DOHH2 (cell line): ENCODE measurements at regions not wholly inside any gene's neighbourhood (a gene's known extent, or its start where the extent isn't known, plus 50 kb on each side); places are given as distances from the start of the nearest gene placed in this dataset.

Experiments used
- H3F3A ChIP-seq: fragments of 200-600 bp; sonication (generic), shearing (Covaris generic); 2 replicates; pipeline ENCODE4 v1.6.0; 2016; ENCODE audit warnings: antibody characterized with exemption, mild to moderate bottlenecking; ENCODE audit not compliant: control insufficient read depth, insufficient read depth
- H3K27ac ChIP-seq: fragments of 200-600 bp; sonication (generic); 2 replicates; pipeline ENCODE4 v1.5.1; 2014; ENCODE audit warnings: low read depth, mild to moderate bottlenecking, low read length, moderate library complexity
- H3K27me3 ChIP-seq: fragments of 200-600 bp; sonication (generic); 2 replicates; pipeline ENCODE4 v1.6.1; 2014; ENCODE audit warnings: mild to moderate bottlenecking, low read length, mixed read lengths; ENCODE audit not compliant: control insufficient read depth
- H3K36me3 ChIP-seq: fragments of 200-600 bp; sonication (generic); 2 replicates; pipeline ENCODE4 v1.6.1; 2014; ENCODE audit warnings: mild to moderate bottlenecking, low read length, moderate library complexity, mixed read lengths; ENCODE audit not compliant: control insufficient read depth
- H3K4me1 ChIP-seq: fragments of 200-600 bp; sonication (generic); 2 replicates; pipeline ENCODE4 v1.6.1; 2014; ENCODE audit warnings: mild to moderate bottlenecking, low read length, mixed read lengths; ENCODE audit not compliant: control insufficient read depth
- H3K4me2 ChIP-seq: fragments of 200-600 bp; sonication (generic); 2 replicates; pipeline ENCODE4 v1.6.0; 2014; ENCODE audit warnings: mild to moderate bottlenecking, low read length, moderate library complexity
- H3K4me3 ChIP-seq: fragments of 200-600 bp; sonication (generic); 2 replicates; pipeline ENCODE4 v1.5.1; 2014; ENCODE audit warnings: mild to moderate bottlenecking, low read length, mixed read lengths
- H3K79me2 ChIP-seq: fragments of 200-600 bp; sonication (generic); 2 replicates; pipeline ENCODE4 v1.6.1; 2014; ENCODE audit warnings: mild to moderate bottlenecking, low read length, mixed read lengths; ENCODE audit not compliant: control insufficient read depth
- H3K9me2 ChIP-seq: fragments of 200-600 bp; sonication (generic); replicated peaks from 2 replicates; pipeline ENCODE4 v1.6.1; 2014; ENCODE audit warnings: mild to moderate bottlenecking, low read length, mixed read lengths; ENCODE audit not compliant: control insufficient read depth
- H3K9me3 ChIP-seq: fragments of 200-600 bp; sonication (generic); 2 replicates; pipeline ENCODE4 v1.6.1; 2014; ENCODE audit warnings: antibody characterized with exemption, low read length, mixed read lengths; ENCODE audit not compliant: control insufficient read depth, insufficient read depth
- H4K20me1 ChIP-seq: fragments of 200-600 bp; sonication (generic); 2 replicates; pipeline ENCODE4 v1.6.0; 2014; ENCODE audit warnings: low read depth, mild to moderate bottlenecking, antibody characterized with exemption, low read length, moderate library complexity; ENCODE audit not compliant: control insufficient read depth, insufficient read depth
- CTCF ChIP-seq: fragments of 200-600 bp; sonication (generic); IDR thresholded peaks from one replicate; pipeline ENCODE4 v1.5.1; 2014; ENCODE audit warnings: antibody characterized with exemption, mild to moderate bottlenecking, low read depth, low read length; ENCODE audit not compliant: poor library complexity, severe bottlenecking
- EZH2phosphoT487 ChIP-seq: fragments of 200-600 bp; sonication (generic); IDR thresholded peaks from 2 replicates; pipeline ENCODE4 v1.6.1; 2017; ENCODE audit warnings: borderline replicate concordance, mild to moderate bottlenecking, antibody characterized with exemption, low read length, moderate library complexity, mixed read lengths

- TF ChIP-seq CTCF (no peak), EZH2phosphoT487 (no peak)
- Histone ChIP-seq H3K9me3 (peaks cover 12% of the 10 kb centered on the region; the same call in 1 of the 2 replicates), H3K4me3 (no peak overlapping the region), H3F3A (no peaks in the 10 kb centered on the region), H3K9me2 (no peaks in the 10 kb centered on the region), H3K27ac (no peak overlapping the region), H3K4me2 (no peak overlapping the region), H3K27me3 (no peaks in the 10 kb centered on the region), H3K36me3 (no peaks in the 10 kb centered on the region), H3K79me2 (no peaks in the 10 kb centered on the region), H4K20me1 (no peaks in the 10 kb centered on the region), H3K4me1 (peaks cover 22% of the 10 kb centered on the region)
Measured at GRCh38 chr3:102030661-102031060, 181.3 kb downstream of the NFKBIZ start.

DNA sequence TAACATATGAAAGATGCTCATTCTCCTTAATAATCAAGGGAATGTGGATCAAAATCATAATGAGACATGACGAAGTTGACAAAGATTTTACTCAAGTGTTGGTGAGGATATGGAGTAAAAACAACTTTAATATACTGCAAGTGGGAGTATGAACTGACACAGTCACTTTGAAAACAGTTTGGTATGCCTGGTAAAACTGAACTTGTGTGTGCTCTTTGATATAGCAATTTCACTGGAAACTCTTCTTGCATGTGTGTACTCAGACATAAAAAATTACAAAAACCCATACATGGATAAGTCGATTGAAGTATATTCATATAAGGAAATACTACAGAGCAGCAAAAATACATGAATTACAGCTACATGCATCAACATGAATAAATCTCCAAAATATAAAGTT is 182.5 kb downstream of the NFKBIZ start:
- Histone ChIP-seq H3K9me2 (no peaks in the 10 kb centered on the region), H3K27ac (no peak overlapping the region), H3K36me3 (no peaks in the 10 kb centered on the region), H4K20me1 (no peaks in the 10 kb centered on the region), H3K4me1 (peaks cover 23% of the 10 kb centered on the region), H3F3A (no peaks in the 10 kb centered on the region), H3K4me2 (no peak overlapping the region), H3K4me3 (no peak overlapping the region), H3K79me2 (no peaks in the 10 kb centered on the region), H3K9me3 (peaks cover 6% of the 10 kb centered on the region; the same call in 1 of the 2 replicates), H3K27me3 (no peaks in the 10 kb centered on the region)
- TF ChIP-seq CTCF (no peak), EZH2phosphoT487 (no peak)

- H3K9me2 ChIP-seq: no peaks in the 10 kb centered on the region
- no peak overlapping the region for H3K4me2 ChIP-seq
- no peaks in the 10 kb centered on the region for H3F3A ChIP-seq
- TF ChIP-seq EZH2phosphoT487: no peak
- no peak for TF ChIP-seq CTCF
- H4K20me1 ChIP-seq: no peaks in the 10 kb centered on the region
- H3K27me3 ChIP-seq: no peaks in the 10 kb centered on the region
- no peak overlapping the region for H3K27ac ChIP-seq
- 0 out of 2 replicates have a peak, but pooled peaks cover 2% of the 10 kb centered on the region for H3K9me3 ChIP-seq
- H3K4me3 ChIP-seq: no peak overlapping the region
- H3K79me2 ChIP-seq: no peaks in the 10 kb centered on the region
- H3K36me3 ChIP-seq: no peaks in the 10 kb centered on the region
- H3K4me1 ChIP-seq: peaks cover 28% of the 10 kb centered on the region
Measured at GRCh38 chr3:102032491-102033383, 183.4 kb downstream of the NFKBIZ start.
